ENCODE measurements at regions not wholly inside any gene's neighbourhood (a gene's known extent, or its start where the extent isn't known, plus 50 kb on each side); places are given as distances from the start of the nearest gene placed in this dataset.

DNA sequence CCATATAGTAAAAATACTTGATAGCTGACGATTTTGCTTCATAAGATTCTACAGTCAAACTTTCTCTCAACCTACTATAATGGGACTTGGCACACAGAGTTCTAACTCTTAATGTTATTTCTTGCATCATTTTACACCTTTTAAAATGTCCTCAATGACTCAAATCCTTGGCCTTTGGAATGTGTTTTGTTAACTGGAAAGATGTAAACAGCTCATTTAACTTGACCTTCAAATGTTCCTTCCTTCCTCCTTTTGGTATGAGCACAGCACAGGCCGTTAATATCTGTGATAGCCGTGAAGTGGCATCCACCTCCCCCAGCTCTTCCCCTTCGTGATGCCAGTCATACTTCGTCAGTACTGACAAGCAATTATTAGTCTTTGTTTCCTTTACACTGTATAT, 972.0 kb upstream of the CITED2 start:
- H3K9me3 ChIP-seq: no peaks in the 10 kb centered on the region
- H3K4me3 ChIP-seq: no peak overlapping the region
- 13 to 35% methylated on average over 5 of the region's 5 CpGs for WGBS, 2 donors (ENCODE audit: low coverage in 1 of 2)
- no peaks in the 10 kb centered on the region for H3K27me3 ChIP-seq
- H3K4me1 ChIP-seq: peaks cover 9 to 37% (median 10%) of the 10 kb centered on the region in 3 donors
- H3K27ac ChIP-seq: peak overlapping the region; percentile 68 to 82 (median 73)
- ATAC-seq: peak; percentile 63
- TF ChIP-seq, protein P1, sequence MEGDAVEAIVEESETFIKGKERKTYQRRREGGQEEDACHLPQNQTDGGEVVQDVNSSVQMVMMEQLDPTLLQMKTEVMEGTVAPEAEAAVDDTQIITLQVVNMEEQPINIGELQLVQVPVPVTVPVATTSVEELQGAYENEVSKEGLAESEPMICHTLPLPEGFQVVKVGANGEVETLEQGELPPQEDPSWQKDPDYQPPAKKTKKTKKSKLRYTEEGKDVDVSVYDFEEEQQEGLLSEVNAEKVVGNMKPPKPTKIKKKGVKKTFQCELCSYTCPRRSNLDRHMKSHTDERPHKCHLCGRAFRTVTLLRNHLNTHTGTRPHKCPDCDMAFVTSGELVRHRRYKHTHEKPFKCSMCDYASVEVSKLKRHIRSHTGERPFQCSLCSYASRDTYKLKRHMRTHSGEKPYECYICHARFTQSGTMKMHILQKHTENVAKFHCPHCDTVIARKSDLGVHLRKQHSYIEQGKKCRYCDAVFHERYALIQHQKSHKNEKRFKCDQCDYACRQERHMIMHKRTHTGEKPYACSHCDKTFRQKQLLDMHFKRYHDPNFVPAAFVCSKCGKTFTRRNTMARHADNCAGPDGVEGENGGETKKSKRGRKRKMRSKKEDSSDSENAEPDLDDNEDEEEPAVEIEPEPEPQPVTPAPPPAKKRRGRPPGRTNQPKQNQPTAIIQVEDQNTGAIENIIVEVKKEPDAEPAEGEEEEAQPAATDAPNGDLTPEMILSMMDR (IDR thresholded peaks at IDR 0.05): no peak
- peak; percentile 91 for TF ChIP-seq POLR2AphosphoS5 (IDR thresholded peaks at IDR 0.05)
- TF ChIP-seq EP300 (IDR thresholded peaks at IDR 0.05): no peak
- H3K36me3 ChIP-seq: no peaks in the 10 kb centered on the region

DNA sequence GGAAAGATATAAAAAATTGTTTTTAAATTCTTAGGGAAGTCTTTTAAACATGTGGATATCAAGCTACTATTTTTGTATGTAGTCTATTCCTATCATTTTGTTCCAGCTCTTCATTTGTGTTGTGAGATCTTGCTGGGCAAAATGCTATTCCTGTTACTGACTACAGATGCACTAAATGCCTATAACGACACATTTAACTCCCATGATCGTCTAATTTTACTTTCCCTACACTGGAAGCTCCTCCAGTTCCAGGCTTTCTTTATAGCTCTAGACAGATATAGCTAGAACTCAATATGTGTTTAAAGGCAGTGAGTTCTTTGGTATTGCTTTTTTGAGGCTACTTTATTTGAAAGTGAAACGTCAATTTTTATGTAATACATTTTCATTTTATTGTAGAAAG, 971.5 kb upstream of the CITED2 start:
- Histone ChIP-seq H3K9me3 (no peaks in the 10 kb centered on the region), H3K36me3 (no peaks in the 10 kb centered on the region), H3K4me1 (peaks cover 9 to 37% (median 10%) of the 10 kb centered on the region in 3 donors), H3K27me3 (no peaks in the 10 kb centered on the region), H3K27ac (peak overlapping the region; percentile 68 to 82 (median 73)), H3K4me3 (no peak overlapping the region)
- no peak for ATAC-seq
- WGBS, 2 donors (ENCODE audit: low coverage in 1 of 2): 35 to 75% methylated on average over 3 of the region's 3 CpGs
- TF ChIP-seq POLR2A (IDR thresholded peaks at IDR 0.05) (no peak), EP300 (IDR thresholded peaks at IDR 0.05) (no peak), POLR2AphosphoS5 (IDR thresholded peaks at IDR 0.05) (no peak)
- TF ChIP-seq, protein P1 (IDR thresholded peaks at IDR 0.05): no peak

DNA sequence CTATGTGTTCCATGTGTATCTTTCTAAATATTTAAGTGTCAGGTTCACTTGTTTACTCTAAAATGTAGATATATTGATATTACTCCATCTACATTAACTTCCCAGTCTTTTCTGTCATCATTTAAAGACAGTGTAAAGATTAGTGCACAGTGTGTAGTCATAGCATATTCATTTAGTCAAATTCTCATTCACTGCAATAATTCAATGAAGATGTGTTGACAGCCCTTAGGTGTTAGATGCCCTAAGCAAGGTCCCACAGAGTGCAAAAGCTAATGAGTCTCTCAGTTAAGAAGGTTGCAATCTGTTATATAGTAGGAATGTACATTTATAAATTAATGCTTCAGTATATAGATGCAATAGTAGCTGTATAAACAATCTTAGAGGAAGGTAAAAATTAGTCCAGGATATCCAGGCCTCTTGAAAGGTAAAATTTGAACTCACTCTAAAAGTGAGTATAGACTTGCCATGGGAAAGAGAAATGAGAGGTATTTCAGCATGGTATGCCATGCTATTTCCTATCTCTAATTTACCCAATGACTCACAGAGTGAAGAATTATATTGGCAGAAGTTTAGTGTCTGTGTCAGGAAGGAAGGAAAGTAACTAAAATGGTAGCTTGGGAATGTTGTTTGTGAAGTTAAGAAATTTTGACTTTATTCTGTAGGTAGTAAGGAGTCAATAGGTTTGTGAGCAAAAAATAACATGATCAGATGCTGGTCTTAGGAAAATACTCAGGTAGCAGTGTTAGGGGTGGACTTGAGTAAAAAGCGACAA, 969.9 kb upstream of the CITED2 start:
- 89% methylated on average over 1 of the region's 1 CpG; no CpG with 5 or more reads in 1 of the 2 donors for WGBS, 2 donors (ENCODE audit: low coverage in 1 of 2)
- peak overlapping the region in 1 of 4 donors; percentile 6 for H3K27ac ChIP-seq
- no peaks in the 10 kb centered on the region for H3K36me3 ChIP-seq
- H3K27me3 ChIP-seq: no peaks in the 10 kb centered on the region
- peaks cover 9 to 37% (median 10%) of the 10 kb centered on the region in 3 donors for H3K4me1 ChIP-seq
- no peak for ATAC-seq
- TF ChIP-seq POLR2AphosphoS5 (IDR thresholded peaks at IDR 0.05) (no peak), POLR2A (IDR thresholded peaks at IDR 0.05) (no peak), EP300 (IDR thresholded peaks at IDR 0.05) (no peak)
- TF ChIP-seq, protein P1 (IDR thresholded peaks at IDR 0.05): no peak
- peaks cover 0 to 4% (median 0%) of the 10 kb centered on the region in 3 donors for H3K9me3 ChIP-seq
- H3K4me3 ChIP-seq: no peak overlapping the region

DNA sequence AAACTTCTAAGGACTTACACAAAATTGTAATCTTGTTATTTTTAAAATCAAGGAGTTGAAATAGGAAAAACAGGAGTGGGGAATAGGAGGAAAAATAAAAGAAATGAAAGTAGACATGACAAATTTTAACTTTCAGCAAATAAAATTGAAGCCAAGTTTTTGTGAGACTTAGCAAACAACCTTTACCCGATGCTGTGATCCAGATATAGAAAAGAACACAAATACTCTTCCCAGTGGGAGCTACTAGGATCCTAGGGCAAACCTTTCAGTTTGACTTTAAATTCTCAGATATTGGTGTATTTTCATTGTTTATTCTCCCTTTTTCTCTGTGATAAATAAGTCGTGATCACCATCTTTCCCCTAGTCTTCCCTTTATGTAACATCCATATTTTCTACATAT, 968.7 kb upstream of the CITED2 start:
- Histone ChIP-seq H3K27ac (no peak overlapping the region), H3K36me3 (no peaks in the 10 kb centered on the region), H3K27me3 (no peaks in the 10 kb centered on the region), H3K4me3 (no peak overlapping the region), H3K4me1 (peaks cover 9 to 37% (median 10%) of the 10 kb centered on the region in 3 donors), H3K9me3 (peaks cover 0 to 4% (median 0%) of the 10 kb centered on the region in 3 donors)
- 72 to 73% methylated on average over 2 of the region's 2 CpGs for WGBS, 2 donors (ENCODE audit: low coverage in 1 of 2)
- TF ChIP-seq, protein P1 (IDR thresholded peaks at IDR 0.05): no peak
- TF ChIP-seq POLR2AphosphoS5 (IDR thresholded peaks at IDR 0.05): no peak
- TF ChIP-seq POLR2A (IDR thresholded peaks at IDR 0.05): no peak
- TF ChIP-seq EP300 (IDR thresholded peaks at IDR 0.05): no peak
- no peak for ATAC-seq

DNA sequence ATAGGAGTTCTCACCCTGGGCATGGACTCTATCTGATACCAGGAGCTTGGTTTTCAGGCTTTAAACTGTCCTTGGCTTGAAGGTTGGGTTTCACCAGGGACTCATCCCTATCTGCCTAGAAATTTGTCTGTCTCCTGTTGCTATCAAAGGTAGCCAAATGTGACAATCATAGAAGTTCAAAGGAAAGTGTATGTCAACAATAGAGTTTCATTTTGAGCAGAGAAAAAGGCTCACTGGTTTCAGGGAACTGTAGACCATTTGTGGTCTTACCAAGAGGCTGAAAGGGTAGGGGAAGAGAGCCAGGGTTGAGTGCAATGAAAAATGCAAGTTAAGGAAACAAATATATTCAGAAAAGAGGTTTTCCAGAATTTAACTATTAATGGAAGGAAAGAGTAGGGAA, 966.8 kb upstream of the CITED2 start:
- no peaks in the 10 kb centered on the region for H3K27me3 ChIP-seq
- H3K27ac ChIP-seq: no peak overlapping the region
- no peak overlapping the region for H3K4me3 ChIP-seq
- H3K36me3 ChIP-seq: no peaks in the 10 kb centered on the region
- H3K9me3 ChIP-seq: peaks cover 0 to 4% (median 0%) of the 10 kb centered on the region in 3 donors
- TF ChIP-seq EP300 (IDR thresholded peaks at IDR 0.05) (no peak), POLR2AphosphoS5 (IDR thresholded peaks at IDR 0.05) (no peak), POLR2A (IDR thresholded peaks at IDR 0.05) (no peak)
- TF ChIP-seq, protein P1 (IDR thresholded peaks at IDR 0.05): no peak
- ATAC-seq: no peak
- H3K4me1 ChIP-seq: peaks cover 4 to 22% (median 6%) of the 10 kb centered on the region in 3 donors
